H1 (cell line): ENCODE measurements at regions not wholly inside any gene's neighbourhood (a gene's known extent, or its start where the extent isn't known, plus 50 kb on each side); places are given as distances from the start of the nearest gene placed in this dataset.

ENCODE experiments used
- CEBPB ChIP-seq: IDR thresholded peaks from 2 replicates; pipeline ENCODE4 v1.6.1; 2012; ENCODE audit warnings: low read depth, low read length
- CTCF ChIP-seq, 3 experiments: IDR thresholded peaks; 1 replicate in 2 of 3; 2 replicates in 1 of 3; pipeline versions ENCODE4 v1.5.1 to v1.6.1; 2011; ENCODE audit warnings: low read length in 3 of 3, mild to moderate bottlenecking in 3 of 3, inconsistent platforms in 2 of 3, low read depth in 1 of 3, moderate library complexity in 1 of 3; ENCODE audit not compliant: insufficient read depth in 1 of 3; ENCODE audit errors: control extremely low read depth in 1 of 3
- POLR2A ChIP-seq, 2 experiments: IDR thresholded peaks; 1 replicate in 1 of 2; 2 replicates in 1 of 2; pipeline ENCODE4 v1.6.1; 2011; ENCODE audit warnings: low read depth in 2 of 2, low read length in 2 of 2, mild to moderate bottlenecking in 2 of 2; ENCODE audit errors: control extremely low read depth in 1 of 2
- TAF1 ChIP-seq: IDR thresholded peaks from 2 replicates; pipeline ENCODE4 v1.6.1; 2011; ENCODE audit warnings: mild to moderate bottlenecking, low read depth, low read length

GRCh38 chr1:106968644-106969043, 87.8 kb upstream of the PRMT6 start:
- TF ChIP-seq TAF1 (no peak), CTCF (IDR thresholded peaks at IDR 0.05; ENCODE audit: control extremely low read depth in 1 of 3, insufficient read depth in 1 of 3, low read depth in 1 of 3, low read length in 3 of 3) (no peak), POLR2A (IDR thresholded peaks at IDR 0.05; ENCODE audit: control extremely low read depth in 1 of 2, low read depth in 2 of 2, low read length in 2 of 2) (no peak), CEBPB (no peak)
